ENCODE measurements at regions not wholly inside any gene's neighbourhood (a gene's known extent, or its start where the extent isn't known, plus 50 kb on each side); places are given as distances from the start of the nearest gene placed in this dataset.

GRCh38 chr12:91240386-91241095 lies 57.9 kb upstream of the DCN start:
- no peak for DNase-seq (ENCODE audit: low read depth)

GRCh38 chr12:91239481-91239880 lies 56.9 kb upstream of the DCN start:
- no peak for DNase-seq (ENCODE audit: low read depth)
